ENCODE measurements at regions not wholly inside any gene's neighbourhood (a gene's known extent, or its start where the extent isn't known, plus 50 kb on each side); places are given as distances from the start of the nearest gene placed in this dataset.

DNA sequence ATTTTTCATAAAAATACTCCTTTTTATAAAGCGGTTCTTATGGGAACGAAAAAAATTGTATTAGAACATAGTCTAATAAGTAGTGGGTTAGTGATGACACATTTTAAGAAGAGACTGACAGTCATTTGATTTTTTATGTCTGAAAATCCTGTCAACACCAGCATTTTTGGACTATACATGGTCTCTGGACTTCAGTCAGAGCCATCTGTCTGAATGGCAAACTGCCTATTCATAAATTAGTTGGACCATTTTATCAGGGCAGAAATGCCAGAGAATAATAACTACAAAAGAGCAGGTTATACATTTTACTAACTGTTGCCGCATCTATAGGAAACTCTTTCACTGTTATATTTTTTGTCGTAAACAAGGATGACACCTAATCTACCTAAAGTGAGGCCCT lies 437.6 kb downstream of the ZNF804A start:
- Histone ChIP-seq H3K4me1 (ENCODE audit: control insufficient read depth in 1 of 2, insufficient read depth in 2 of 2, low read length in 2 of 2) (no peaks in the 10 kb centered on the region), H3K27me3 (ENCODE audit: insufficient read depth, low read length) (no peaks in the 10 kb centered on the region), H3K36me3 (ENCODE audit: control insufficient read depth in 1 of 2, insufficient read depth in 2 of 2, low read length in 2 of 2) (no peaks in the 10 kb centered on the region), H3K4me3 (replicated peaks in 1 of 2; ENCODE audit: low read depth in 1 of 2, low read length in 2 of 2) (no peak overlapping the region), H3K4me2 (ENCODE audit: low read length) (no peak overlapping the region), H3K27ac (ENCODE audit: low read depth, low read length) (no peak overlapping the region), H3K79me2 (ENCODE audit: insufficient read depth, low read length) (no peaks in the 10 kb centered on the region), H3K9me2 (ENCODE audit: insufficient read depth) (no peaks in the 10 kb centered on the region), H2AFZ (ENCODE audit: low read depth, low read length, poor library complexity, severe bottlenecking) (no peak overlapping the region), H3K9ac (ENCODE audit: low read length) (no peak overlapping the region), H3K9me3 (ENCODE audit: control insufficient read depth in 1 of 2, insufficient read depth in 1 of 2, low read depth in 1 of 2, low read length in 2 of 2) (no peaks in the 10 kb centered on the region), H4K20me1 (ENCODE audit: insufficient read depth) (no peaks in the 10 kb centered on the region)
- POLR2A ChIA-PET: no interaction called here
- ATAC-seq (no peak), DNase-seq (ENCODE audit: low read depth, low spot score) (no peak)
- TF ChIP-seq EZH2 (IDR thresholded peaks at IDR 0.05) (no peak), SIN3A (IDR thresholded peaks at IDR 0.05; ENCODE audit: low read depth) (no peak), JUND (IDR thresholded peaks at IDR 0.05) (no peak), SRF (IDR thresholded peaks at IDR 0.05; ENCODE audit: low read depth) (no peak), ZBTB33 (IDR thresholded peaks at IDR 0.05; ENCODE audit: extremely low read depth, insufficient replicate concordance, low read length) (no peak), ZFX (IDR thresholded peaks at IDR 0.05) (no peak), SP1 (IDR thresholded peaks at IDR 0.05; ENCODE audit: low read depth) (no peak), CTCF (IDR thresholded peaks at IDR 0.05 in 2 of 3, conservative IDR thresholded peaks at IDR 0.05 in 1 of 3; ENCODE audit: borderline replicate concordance in 1 of 3, insufficient read depth in 1 of 3, low read depth in 2 of 3, low read length in 2 of 3) (no peak), YY1 (IDR thresholded peaks at IDR 0.05; ENCODE audit: extremely low read depth, insufficient replicate concordance, low read depth, low read length) (no peak), ELF1 (IDR thresholded peaks at IDR 0.05; ENCODE audit: borderline replicate concordance, low read depth) (no peak), EZH2phosphoT487 (IDR thresholded peaks at IDR 0.05; ENCODE audit: borderline replicate concordance) (no peak), RAD21 (IDR thresholded peaks at IDR 0.05; ENCODE audit: low read depth) (no peak)
- TF ChIP-seq, protein P1, sequence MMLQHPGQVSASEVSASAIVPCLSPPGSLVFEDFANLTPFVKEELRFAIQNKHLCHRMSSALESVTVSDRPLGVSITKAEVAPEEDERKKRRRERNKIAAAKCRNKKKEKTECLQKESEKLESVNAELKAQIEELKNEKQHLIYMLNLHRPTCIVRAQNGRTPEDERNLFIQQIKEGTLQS (IDR thresholded peaks at IDR 0.05): no peak
- TF ChIP-seq, protein P2, sequence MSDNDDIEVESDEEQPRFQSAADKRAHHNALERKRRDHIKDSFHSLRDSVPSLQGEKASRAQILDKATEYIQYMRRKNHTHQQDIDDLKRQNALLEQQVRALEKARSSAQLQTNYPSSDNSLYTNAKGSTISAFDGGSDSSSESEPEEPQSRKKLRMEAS (IDR thresholded peaks at IDR 0.05): no peak
- BruUV-seq (replicated peaks): no TSS peak
- RAD21 ChIA-PET (ENCODE audit: low non-redundant PET in 1 of 2, low total read pairs in 2 of 2, uncharacterized antibody in 2 of 2, unreplicated experiment in 2 of 2): no interaction called here
- CTCF ChIA-PET: no interaction called here
- intact Hi-C loops (cut with micrococcal nuclease): no loop called here

Measured in HCT116 (cell line).